H9 (cell line): ENCODE measurements at regions not wholly inside any gene's neighbourhood (a gene's known extent, or its start where the extent isn't known, plus 50 kb on each side); places are given as distances from the start of the nearest gene placed in this dataset.
"Not testable (repeated sequence)": the region's sequence is repeated elsewhere in the genome, so short reads cannot be mapped to it uniquely, and the experiment has no call there.

ENCODE experiments used
- DNase-seq: peaks from one replicate; pipeline ENCODE4 v3.0.0-alpha.2; 2017
- H2AFZ ChIP-seq: one replicate; pipeline ENCODE4 v1.6.1; 2013; ENCODE audit warnings: mild to moderate bottlenecking, low read length, control low read depth, moderate library complexity
- H2AK5ac ChIP-seq: 2 replicates; pipeline ENCODE4 v1.6.1; 2013; ENCODE audit warnings: low read length, control low read depth, mixed read lengths; ENCODE audit not compliant: insufficient read length
- H2BK120ac ChIP-seq: one replicate; pipeline ENCODE4 v1.6.1; 2013; ENCODE audit warnings: low read depth, mild to moderate bottlenecking, low read length, control low read depth, inconsistent platforms; ENCODE audit not compliant: poor library complexity, severe bottlenecking
- H2BK12ac ChIP-seq: 2 replicates; pipeline ENCODE4 v1.6.1; 2013; ENCODE audit warnings: low read length, control low read depth, mixed read lengths, low read depth; ENCODE audit not compliant: insufficient read length
- H2BK15ac ChIP-seq: 2 replicates; pipeline ENCODE4 v1.6.1; 2013; ENCODE audit warnings: low read depth, low read length, control low read depth
- H2BK20ac ChIP-seq: one replicate; pipeline ENCODE4 v1.6.1; 2013; ENCODE audit warnings: low read depth, mild to moderate bottlenecking, low read length, control low read depth, inconsistent platforms; ENCODE audit not compliant: poor library complexity, severe bottlenecking
- H2BK5ac ChIP-seq: 2 replicates; pipeline ENCODE4 v1.6.1; 2013; ENCODE audit warnings: low read length, control low read depth, mixed read lengths; ENCODE audit not compliant: insufficient read length
- H3K14ac ChIP-seq: 2 replicates; pipeline ENCODE4 v1.6.1; 2013; ENCODE audit warnings: low read length, control low read depth; ENCODE audit not compliant: insufficient read depth
- H3K18ac ChIP-seq: 2 replicates; pipeline ENCODE4 v1.6.1; 2013; ENCODE audit warnings: low read depth, mild to moderate bottlenecking, mixed read lengths, low read length, control low read depth; ENCODE audit not compliant: insufficient read length
- H3K23ac ChIP-seq: 2 replicates; pipeline ENCODE4 v1.6.1; 2013; ENCODE audit warnings: low read length, control low read depth, mixed read lengths, low read depth; ENCODE audit not compliant: insufficient read length
- H3K23me2 ChIP-seq: 2 replicates; pipeline ENCODE4 v1.6.1; 2013; ENCODE audit warnings: low read depth, mild to moderate bottlenecking, mixed read lengths, low read length, control low read depth; ENCODE audit not compliant: insufficient read length, poor library complexity, severe bottlenecking
- H3K27ac ChIP-seq: 2 replicates; pipeline ENCODE4 v1.5.1; 2013; ENCODE audit warnings: low read length, control low read depth, mixed read lengths, low read depth; ENCODE audit not compliant: insufficient read length
- H3K27me3 ChIP-seq: 2 replicates; pipeline ENCODE4 v1.6.1; 2013; ENCODE audit warnings: low read length, control low read depth, inconsistent platforms; ENCODE audit not compliant: insufficient read depth
- H3K4ac ChIP-seq: 2 replicates; pipeline ENCODE4 v1.6.1; 2013; ENCODE audit warnings: low read depth, mild to moderate bottlenecking, control low read depth, inconsistent platforms, low read length, moderate library complexity
- H3K4me1 ChIP-seq: 2 replicates; pipeline ENCODE4 v1.6.1; 2013; ENCODE audit warnings: low read length, control low read depth, inconsistent platforms; ENCODE audit not compliant: insufficient read depth
- H3K4me2 ChIP-seq: 2 replicates; pipeline ENCODE4 v1.6.1; 2013; ENCODE audit warnings: low read length, control low read depth, mixed read lengths; ENCODE audit not compliant: insufficient read length, insufficient read depth
- H3K56ac ChIP-seq: 2 replicates; pipeline ENCODE4 v1.6.1; 2013; ENCODE audit warnings: low read depth, mild to moderate bottlenecking, mixed read lengths, low read length, control low read depth; ENCODE audit not compliant: insufficient read length
- H3K79me1 ChIP-seq: 2 replicates; pipeline ENCODE4 v1.6.1; 2013; ENCODE audit warnings: low read depth, mild to moderate bottlenecking, moderate library complexity, low read length, control low read depth, inconsistent platforms; ENCODE audit not compliant: insufficient read depth, poor library complexity, severe bottlenecking
- H3K79me2 ChIP-seq: 2 replicates; pipeline ENCODE4 v1.6.1; 2013; ENCODE audit warnings: low read length, control low read depth, inconsistent platforms; ENCODE audit not compliant: insufficient read depth
- H3K9ac ChIP-seq: 2 replicates; pipeline ENCODE4 v1.6.1; 2013; ENCODE audit warnings: low read length, control low read depth, mixed read lengths; ENCODE audit not compliant: insufficient read length; ENCODE audit errors: extremely low read depth
- H3K9me3 ChIP-seq: one replicate; pipeline ENCODE4 v1.6.1; 2013; ENCODE audit warnings: low read depth, low read length, inconsistent platforms; ENCODE audit not compliant: control insufficient read depth
- H3T11ph ChIP-seq: one replicate; pipeline ENCODE4 v1.6.1; 2013; ENCODE audit warnings: mild to moderate bottlenecking, low read length, control low read depth, inconsistent platforms
- H4K20me1 ChIP-seq: one replicate; pipeline ENCODE4 v1.6.1; 2013; ENCODE audit not compliant: control insufficient read depth, insufficient read length, insufficient read depth
- H4K5ac ChIP-seq: 2 replicates; pipeline ENCODE4 v1.6.1; 2013; ENCODE audit warnings: low read depth, mild to moderate bottlenecking, mixed read lengths, low read length, control low read depth; ENCODE audit not compliant: insufficient read length
- H4K8ac ChIP-seq: replicated peaks from 2 replicates; pipeline ENCODE4 v1.6.1; 2013; ENCODE audit warnings: low read length, control low read depth, mixed read lengths, low read depth; ENCODE audit not compliant: insufficient read length
- H4K91ac ChIP-seq: 2 replicates; pipeline ENCODE4 v1.6.1; 2013; ENCODE audit warnings: low read depth, mild to moderate bottlenecking, moderate library complexity, mixed read lengths, low read length, control low read depth; ENCODE audit not compliant: insufficient read length
- H3K27ac Mint-ChIP-seq, 3 experiments: 2 replicates in 2 of 3; 3 replicates in 1 of 3; pipeline ENCODE4 v1.8.0; 2020 to 2021; ENCODE audit warnings: mixed read lengths in 3 of 3, mild to moderate bottlenecking in 1 of 3, moderate library complexity in 1 of 3
- H3K27me3 Mint-ChIP-seq: 2 replicates; pipeline ENCODE4 v1.8.0; 2021; ENCODE audit warnings: low read depth, mild to moderate bottlenecking, moderate library complexity, mixed read lengths
- H3K36me3 Mint-ChIP-seq, 3 experiments: 2 replicates in 2 of 3; 3 replicates in 1 of 3; pipeline ENCODE4 v1.8.0; 2020 to 2021; ENCODE audit warnings: low read depth in 3 of 3, mixed read lengths in 3 of 3; ENCODE audit not compliant: insufficient read depth in 1 of 3
- H3K4me1 Mint-ChIP-seq, 2 experiments: 2 replicates each; pipeline ENCODE4 v1.8.0; 2020; ENCODE audit warnings: mixed read lengths in 2 of 2
- H3K4me3 Mint-ChIP-seq, 2 experiments: 2 replicates in 1 of 2; 3 replicates in 1 of 2; pipeline ENCODE4 v1.8.0; 2020 to 2021; ENCODE audit warnings: mild to moderate bottlenecking in 2 of 2, mixed read lengths in 2 of 2, moderate library complexity in 1 of 2
- H3K9me3 Mint-ChIP-seq, 2 experiments: 2 replicates in 1 of 2; 3 replicates in 1 of 2; pipeline ENCODE4 v1.8.0; 2020; ENCODE audit warnings: mild to moderate bottlenecking in 2 of 2, mixed read lengths in 2 of 2, moderate library complexity in 1 of 2
- WGBS: extraction: QIAGEN DNeasy Blood & Tissue Kit; methylation state at CpG from one replicate; pipeline ENCODE4 v1.1.7; 2013; ENCODE audit warnings: missing lambda C conversion rate, low lambda C conversion rate, mixed read lengths; ENCODE audit not compliant: insufficient read length; ENCODE audit errors: extremely low coverage; 5-methylcytosine and 5-hydroxymethylcytosine counted together
- TF ChIP-seq, protein P1 (sequence below): fragments of 200-600 bp; sonication (generic); conservative IDR thresholded peaks from 3 replicates; pipeline ENCODE4 v1.8.0; 2021; ENCODE audit warnings: antibody characterized with exemption, mild to moderate bottlenecking

DNA sequence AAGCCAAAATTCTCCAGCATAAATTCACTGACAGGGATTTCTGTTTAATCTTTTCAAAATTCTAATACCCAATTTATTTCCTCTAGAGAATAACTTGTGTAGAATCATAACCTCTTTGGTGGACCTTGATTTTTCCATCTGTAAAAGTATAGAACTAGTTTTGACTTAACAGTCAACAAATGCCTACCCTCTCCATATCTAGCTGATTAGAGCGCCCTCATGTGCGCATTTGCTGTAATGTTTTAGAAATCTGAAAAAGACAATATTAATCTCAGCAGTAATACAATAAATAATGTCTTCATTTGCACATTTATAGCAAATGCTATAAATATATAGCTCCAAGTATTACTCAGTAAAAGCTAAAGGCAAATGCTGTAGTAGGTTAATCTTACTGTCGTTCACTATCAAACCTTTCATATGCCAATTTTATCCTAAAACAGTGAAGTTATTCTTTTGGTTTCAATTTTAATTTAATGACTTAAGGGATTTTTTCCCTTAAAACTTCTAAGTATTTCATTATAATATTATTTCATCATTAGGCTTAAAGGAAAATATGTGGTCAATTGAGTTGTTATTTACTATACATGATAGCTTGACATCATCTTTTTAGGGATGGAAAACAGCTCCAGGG lies 153.6 kb upstream of the EFCAB3 start:
- not testable (repeated sequence) for H3K27ac ChIP-seq, H3K9ac ChIP-seq, H3K9me3 Mint-ChIP-seq, H3K4me2 ChIP-seq, H3K4ac ChIP-seq, H3K4me1 ChIP-seq, H3K14ac ChIP-seq, H4K5ac ChIP-seq, H3K56ac ChIP-seq, H2BK5ac ChIP-seq, H4K8ac ChIP-seq, DNase-seq, H3K79me2 ChIP-seq, H3T11ph ChIP-seq, H3K27me3 ChIP-seq, H4K20me1 ChIP-seq, H3K27me3 Mint-ChIP-seq, H2BK15ac ChIP-seq, H4K91ac ChIP-seq, H3K36me3 Mint-ChIP-seq, H3K79me1 ChIP-seq, H2AK5ac ChIP-seq, H2BK20ac ChIP-seq, H2BK120ac ChIP-seq, H3K18ac ChIP-seq, H3K4me3 Mint-ChIP-seq, H3K4me1 Mint-ChIP-seq, H3K23ac ChIP-seq, H3K27ac Mint-ChIP-seq, H3K23me2 ChIP-seq, H2BK12ac ChIP-seq, H2AFZ ChIP-seq, H3K9me3 ChIP-seq
- no CpG with 5 or more reads among the region's 3 CpGs for WGBS
- TF ChIP-seq, protein P1, sequence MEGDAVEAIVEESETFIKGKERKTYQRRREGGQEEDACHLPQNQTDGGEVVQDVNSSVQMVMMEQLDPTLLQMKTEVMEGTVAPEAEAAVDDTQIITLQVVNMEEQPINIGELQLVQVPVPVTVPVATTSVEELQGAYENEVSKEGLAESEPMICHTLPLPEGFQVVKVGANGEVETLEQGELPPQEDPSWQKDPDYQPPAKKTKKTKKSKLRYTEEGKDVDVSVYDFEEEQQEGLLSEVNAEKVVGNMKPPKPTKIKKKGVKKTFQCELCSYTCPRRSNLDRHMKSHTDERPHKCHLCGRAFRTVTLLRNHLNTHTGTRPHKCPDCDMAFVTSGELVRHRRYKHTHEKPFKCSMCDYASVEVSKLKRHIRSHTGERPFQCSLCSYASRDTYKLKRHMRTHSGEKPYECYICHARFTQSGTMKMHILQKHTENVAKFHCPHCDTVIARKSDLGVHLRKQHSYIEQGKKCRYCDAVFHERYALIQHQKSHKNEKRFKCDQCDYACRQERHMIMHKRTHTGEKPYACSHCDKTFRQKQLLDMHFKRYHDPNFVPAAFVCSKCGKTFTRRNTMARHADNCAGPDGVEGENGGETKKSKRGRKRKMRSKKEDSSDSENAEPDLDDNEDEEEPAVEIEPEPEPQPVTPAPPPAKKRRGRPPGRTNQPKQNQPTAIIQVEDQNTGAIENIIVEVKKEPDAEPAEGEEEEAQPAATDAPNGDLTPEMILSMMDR: peak; percentile 64

DNA sequence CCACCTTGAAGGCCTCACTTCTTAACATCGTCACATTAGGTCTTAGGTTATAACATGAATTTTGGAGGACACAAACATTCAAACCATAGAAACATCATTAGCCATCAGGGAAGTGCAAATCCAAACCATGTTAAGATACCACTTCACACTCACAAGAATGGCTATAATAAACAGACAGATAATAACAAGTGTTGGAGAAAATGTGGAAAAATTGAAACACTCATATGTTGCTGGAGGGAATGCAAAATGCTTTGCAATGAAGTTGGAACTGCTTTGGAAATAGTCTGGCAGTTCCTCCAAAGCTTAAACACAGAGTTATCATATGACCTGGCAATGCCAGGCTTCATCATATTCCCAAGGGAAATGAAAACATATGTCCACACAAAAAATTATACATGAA lies 156.8 kb upstream of the EFCAB3 start:
- not testable (repeated sequence) for H4K8ac ChIP-seq

More for the DNA sequence above, 156.8 kb upstream of the EFCAB3 start:
- H3K23ac ChIP-seq, H3K9ac ChIP-seq, H3K4me1 Mint-ChIP-seq, H3K27me3 ChIP-seq, H2BK120ac ChIP-seq, H2BK20ac ChIP-seq, H2BK5ac ChIP-seq, H3K4ac ChIP-seq, H3K27me3 Mint-ChIP-seq, H3T11ph ChIP-seq, H4K5ac ChIP-seq, H3K4me2 ChIP-seq, H2AK5ac ChIP-seq, H3K14ac ChIP-seq, H3K18ac ChIP-seq, H3K27ac Mint-ChIP-seq, H3K56ac ChIP-seq, H4K91ac ChIP-seq, H3K9me3 Mint-ChIP-seq, H3K79me1 ChIP-seq, DNase-seq, H3K4me3 Mint-ChIP-seq, H2BK15ac ChIP-seq, H4K20me1 ChIP-seq, H2AFZ ChIP-seq, H3K4me1 ChIP-seq, H2BK12ac ChIP-seq, H3K79me2 ChIP-seq, H3K36me3 Mint-ChIP-seq, H3K23me2 ChIP-seq, H3K27ac ChIP-seq, H3K9me3 ChIP-seq: not testable (repeated sequence)
- no CpG with 5 or more reads among the region's 1 CpG for WGBS
